ENCODE measurements at regions not wholly inside any gene's neighbourhood (a gene's known extent, or its start where the extent isn't known, plus 50 kb on each side); places are given as distances from the start of the nearest gene placed in this dataset.

DNA sequence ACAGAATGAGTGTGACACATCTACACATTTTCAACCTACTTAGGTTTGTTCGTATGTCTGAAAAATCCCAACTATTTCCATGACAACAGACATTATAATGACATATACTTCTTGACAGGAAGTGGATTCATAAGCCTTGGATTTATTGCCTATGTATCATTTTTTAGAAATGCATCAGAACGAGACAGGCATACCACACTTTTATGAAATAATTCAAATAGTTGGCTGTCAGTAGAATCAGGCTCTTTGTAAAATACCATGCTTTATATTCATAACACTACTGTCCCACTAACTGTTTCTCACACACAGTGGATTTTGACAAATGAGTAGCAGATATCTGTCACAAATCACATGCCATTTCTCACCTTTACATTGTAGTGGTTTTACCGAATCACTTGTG, 173.2 kb downstream of the BEND2 start:
- intact Hi-C loops (cut with DNase I): no loop called here
- H3K9me3 ChIP-seq: no peaks in the 10 kb centered on the region
- no peak for ATAC-seq
- H3K4me3 ChIP-seq: no peak overlapping the region
- H3K27ac ChIP-seq: no peak overlapping the region
- TF ChIP-seq POLR2A (IDR thresholded peaks at IDR 0.05): no peak
- TF ChIP-seq, protein P1, sequence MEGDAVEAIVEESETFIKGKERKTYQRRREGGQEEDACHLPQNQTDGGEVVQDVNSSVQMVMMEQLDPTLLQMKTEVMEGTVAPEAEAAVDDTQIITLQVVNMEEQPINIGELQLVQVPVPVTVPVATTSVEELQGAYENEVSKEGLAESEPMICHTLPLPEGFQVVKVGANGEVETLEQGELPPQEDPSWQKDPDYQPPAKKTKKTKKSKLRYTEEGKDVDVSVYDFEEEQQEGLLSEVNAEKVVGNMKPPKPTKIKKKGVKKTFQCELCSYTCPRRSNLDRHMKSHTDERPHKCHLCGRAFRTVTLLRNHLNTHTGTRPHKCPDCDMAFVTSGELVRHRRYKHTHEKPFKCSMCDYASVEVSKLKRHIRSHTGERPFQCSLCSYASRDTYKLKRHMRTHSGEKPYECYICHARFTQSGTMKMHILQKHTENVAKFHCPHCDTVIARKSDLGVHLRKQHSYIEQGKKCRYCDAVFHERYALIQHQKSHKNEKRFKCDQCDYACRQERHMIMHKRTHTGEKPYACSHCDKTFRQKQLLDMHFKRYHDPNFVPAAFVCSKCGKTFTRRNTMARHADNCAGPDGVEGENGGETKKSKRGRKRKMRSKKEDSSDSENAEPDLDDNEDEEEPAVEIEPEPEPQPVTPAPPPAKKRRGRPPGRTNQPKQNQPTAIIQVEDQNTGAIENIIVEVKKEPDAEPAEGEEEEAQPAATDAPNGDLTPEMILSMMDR (IDR thresholded peaks at IDR 0.05): no peak
- H3K27me3 ChIP-seq: peaks cover 0 to 21% (median 0%) of the 10 kb centered on the region in 9 donors
- no peak for DNase-seq
- no peaks in the 10 kb centered on the region for H3K4me1 ChIP-seq
- no peaks in the 10 kb centered on the region for H3K36me3 ChIP-seq
- WGBS, 4 donors: 43 to 52% (median 48%) methylated on average over 3 of the region's 3 CpGs

DNA sequence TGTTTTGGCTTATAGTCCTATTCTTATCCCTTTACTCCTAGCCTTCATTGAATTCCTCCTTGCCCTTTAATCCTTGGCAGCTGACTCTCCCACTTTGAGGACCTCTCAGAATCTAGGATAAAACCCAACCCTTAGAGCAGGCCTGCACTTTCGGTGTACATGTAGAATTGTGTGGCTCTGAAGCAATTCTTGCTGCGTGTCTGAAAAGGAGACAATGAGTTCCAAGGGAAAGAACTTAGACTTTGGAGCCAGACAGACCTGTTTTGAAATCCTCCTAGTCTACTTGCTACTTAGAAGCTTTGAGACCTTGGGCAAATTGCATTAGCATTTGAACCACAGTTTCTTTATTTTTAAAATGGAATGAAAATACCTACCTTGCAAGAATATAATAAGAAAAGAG, 175.2 kb downstream of the BEND2 start:
- DNase-seq: no peak
- H3K4me1 ChIP-seq: no peaks in the 10 kb centered on the region
- no peak overlapping the region for H3K27ac ChIP-seq
- intact Hi-C loops (cut with DNase I): no loop called here
- TF ChIP-seq, protein P1 (IDR thresholded peaks at IDR 0.05): no peak
- TF ChIP-seq POLR2A (IDR thresholded peaks at IDR 0.05): no peak
- peaks cover 0 to 18% (median 0%) of the 10 kb centered on the region in 9 donors for H3K27me3 ChIP-seq
- no peak for ATAC-seq
- no peaks in the 10 kb centered on the region for H3K36me3 ChIP-seq
- 55 to 89% (median 69%) methylated on average over 2 of the region's 2 CpGs for WGBS, 4 donors
- H3K9me3 ChIP-seq: no peaks in the 10 kb centered on the region
- H3K4me3 ChIP-seq: no peak overlapping the region

DNA sequence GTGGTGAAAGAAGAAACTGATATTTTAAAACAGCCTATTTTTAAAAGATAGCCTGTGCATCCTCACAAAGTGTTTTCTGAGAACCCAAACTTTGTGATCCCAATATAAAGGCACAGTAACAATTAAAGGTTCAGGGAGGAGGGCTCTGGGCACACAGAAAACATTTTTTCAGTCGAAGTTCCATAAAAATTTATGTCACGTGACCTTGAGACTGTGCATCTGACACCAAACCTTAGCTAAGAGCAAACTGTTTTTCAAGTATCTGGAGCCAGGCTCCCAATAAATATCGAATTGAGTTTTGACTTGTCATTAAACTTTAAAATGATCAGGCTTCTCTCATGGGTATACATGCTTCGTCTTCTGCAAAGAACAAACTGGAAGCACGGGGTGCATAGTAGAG, 177.9 kb downstream of the BEND2 start:
- intact Hi-C loops (cut with DNase I): no loop called here
- Histone ChIP-seq H3K4me1 (no peaks in the 10 kb centered on the region), H3K27ac (no peak overlapping the region), H3K4me3 (no peak overlapping the region), H3K36me3 (no peaks in the 10 kb centered on the region), H3K27me3 (peaks cover 0 to 11% (median 0%) of the 10 kb centered on the region in 9 donors), H3K9me3 (no peaks in the 10 kb centered on the region)
- ATAC-seq: no peak
- TF ChIP-seq, protein P1 (IDR thresholded peaks at IDR 0.05): no peak
- 52 to 71% (median 63%) methylated on average over 5 of the region's 5 CpGs for WGBS, 4 donors
- no peak for DNase-seq

DNA sequence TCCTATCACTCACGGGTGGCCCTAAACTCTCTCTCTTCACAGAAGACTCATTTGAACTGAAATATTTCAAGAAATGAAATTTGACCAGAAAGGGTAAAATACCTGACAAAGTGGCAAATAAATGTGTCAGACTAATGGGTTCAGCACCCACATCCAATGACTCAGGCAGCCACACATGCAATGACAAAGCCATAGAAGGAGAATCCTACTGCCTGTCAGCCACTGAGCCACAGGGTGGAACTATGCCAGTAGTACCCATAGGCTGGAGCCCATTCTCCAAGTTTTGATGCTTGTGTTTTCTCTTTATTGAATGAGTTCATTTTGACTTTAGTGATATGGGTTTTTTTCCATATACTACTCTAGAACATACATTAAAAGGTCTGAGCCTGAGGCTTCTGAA, 179.0 kb downstream of the BEND2 start:
- DNase-seq (no peak), ATAC-seq (no peak)
- intact Hi-C loops (cut with DNase I): no loop called here
- 57 to 87% (median 82%) methylated on average over 1 of the region's 1 CpG for WGBS, 4 donors
- H3K27me3 ChIP-seq: peaks cover 0 to 8% (median 0%) of the 10 kb centered on the region in 9 donors
- no peaks in the 10 kb centered on the region for H3K4me1 ChIP-seq
- H3K4me3 ChIP-seq: no peak overlapping the region
- no peaks in the 10 kb centered on the region for H3K36me3 ChIP-seq
- H3K27ac ChIP-seq: no peak overlapping the region
- TF ChIP-seq, protein P1 (IDR thresholded peaks at IDR 0.05): no peak
- no peak for TF ChIP-seq POLR2A (IDR thresholded peaks at IDR 0.05)
- H3K9me3 ChIP-seq: no peaks in the 10 kb centered on the region
